GM21576 (cell line): ENCODE measurements at regions not wholly inside any gene's neighbourhood (a gene's known extent, or its start where the extent isn't known, plus 50 kb on each side); places are given as distances from the start of the nearest gene placed in this dataset.
"Not testable (repeated sequence)": the region's sequence is repeated elsewhere in the genome, so short reads cannot be mapped to it uniquely, and the experiment has no call there.

Experiments used
- ATAC-seq: cut with Tn5 transposase; IDR thresholded peaks from one replicate; pipeline ENCODE4 v1.9.1; 2021; ENCODE audit warnings: mild to moderate bottlenecking, moderate library complexity; ENCODE audit not compliant: unreplicated experiment

DNA sequence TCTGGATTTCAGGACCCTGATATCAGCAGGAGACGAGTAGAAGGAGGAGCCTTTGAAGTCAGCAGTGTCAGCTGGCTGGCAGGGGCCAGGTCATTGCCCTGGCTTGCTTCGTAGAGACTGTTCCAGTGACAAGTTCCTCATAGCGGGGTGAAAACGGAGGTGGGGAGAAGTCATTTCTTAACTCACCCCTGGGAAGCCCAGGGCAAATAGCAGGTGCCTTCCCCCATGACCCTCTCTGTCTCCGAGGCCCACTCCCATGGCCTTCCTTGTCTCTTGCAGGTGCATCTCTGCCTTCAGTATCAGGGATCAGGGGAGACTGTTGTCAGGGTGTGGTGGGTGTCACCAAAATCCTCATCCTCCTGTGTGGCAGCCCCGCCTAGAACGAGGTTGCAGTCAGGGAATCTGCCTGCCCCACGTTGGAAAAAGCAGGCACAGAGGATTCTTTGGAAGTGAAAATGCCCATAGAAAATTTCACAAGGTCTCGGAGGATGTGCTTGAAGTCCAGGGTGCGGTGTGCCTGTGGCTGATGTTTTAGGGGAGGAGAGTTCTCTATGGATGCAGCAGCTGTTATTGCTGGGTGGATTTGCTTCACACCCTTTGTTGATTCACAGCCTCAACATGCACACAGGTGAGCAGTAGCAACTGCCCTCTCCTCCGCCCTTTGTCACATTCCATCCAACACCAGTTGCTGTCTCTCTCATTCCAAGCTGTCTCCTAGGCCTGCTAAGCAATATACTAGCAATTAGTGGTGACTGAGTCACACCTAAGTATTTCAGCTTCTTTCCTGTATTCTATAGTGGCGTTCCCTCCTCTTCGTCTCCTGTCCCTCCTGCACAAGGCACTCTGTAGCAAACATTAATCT lies 142.6 kb upstream of the FHL2 start:
- ATAC-seq: no peak

GRCh38 chr2:105540642-105541041 lies 141.8 kb upstream of the FHL2 start:
- ATAC-seq: no peak

- no peak for ATAC-seq
These were observed 140.5 kb upstream of the FHL2 start for GRCh38 chr2:105539331-105539730.

DNA sequence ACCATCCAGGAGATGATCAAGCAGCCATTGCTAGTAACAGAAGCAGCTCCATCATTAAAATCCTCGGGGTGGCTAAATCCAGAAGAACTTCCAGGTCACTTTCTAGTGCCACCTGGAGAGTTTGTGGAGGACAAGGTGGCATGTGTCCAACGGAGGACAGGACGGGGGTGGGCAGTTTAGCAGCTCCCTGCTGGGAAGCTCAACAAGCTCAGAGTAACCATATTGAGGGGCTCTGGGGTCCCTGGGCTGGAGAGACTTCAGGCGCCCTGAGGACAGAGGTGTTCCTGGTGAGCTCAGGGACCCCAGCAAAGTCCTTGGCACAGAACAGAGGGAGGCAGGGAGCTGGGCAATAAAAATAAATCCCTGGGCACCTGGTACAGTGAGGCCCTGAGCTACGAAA lies 140.0 kb upstream of the FHL2 start:
- no peak for ATAC-seq

- ATAC-seq: no peak
These were observed 139.1 kb upstream of the FHL2 start for GRCh38 chr2:105537920-105538319.

- no peak for ATAC-seq
These were observed 138.6 kb upstream of the FHL2 start for GRCh38 chr2:105537466-105537865.

DNA sequence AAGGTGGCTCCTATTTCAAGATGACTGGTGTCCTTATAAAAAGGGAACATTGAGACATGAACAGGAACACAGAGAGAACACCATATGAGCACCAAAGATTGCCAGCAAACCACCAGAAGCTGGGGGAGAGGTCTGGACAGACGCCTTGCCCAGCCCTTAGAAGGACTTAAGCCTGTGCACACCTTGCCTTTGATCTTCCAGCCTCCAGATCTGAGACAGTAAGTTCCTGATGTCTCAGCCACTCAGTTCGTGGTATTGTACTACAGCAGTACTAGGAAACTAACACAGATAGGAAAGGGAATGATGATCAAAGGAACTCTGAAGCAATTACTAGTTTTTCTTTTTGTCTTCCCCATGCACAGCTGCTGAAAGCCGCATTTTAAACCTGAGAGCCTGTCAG lies 137.3 kb upstream of the FHL2 start:
- ATAC-seq: no peak

- ATAC-seq: not testable (repeated sequence)
These were observed 130.4 kb upstream of the FHL2 start for GRCh38 chr2:105529258-105529657.

DNA sequence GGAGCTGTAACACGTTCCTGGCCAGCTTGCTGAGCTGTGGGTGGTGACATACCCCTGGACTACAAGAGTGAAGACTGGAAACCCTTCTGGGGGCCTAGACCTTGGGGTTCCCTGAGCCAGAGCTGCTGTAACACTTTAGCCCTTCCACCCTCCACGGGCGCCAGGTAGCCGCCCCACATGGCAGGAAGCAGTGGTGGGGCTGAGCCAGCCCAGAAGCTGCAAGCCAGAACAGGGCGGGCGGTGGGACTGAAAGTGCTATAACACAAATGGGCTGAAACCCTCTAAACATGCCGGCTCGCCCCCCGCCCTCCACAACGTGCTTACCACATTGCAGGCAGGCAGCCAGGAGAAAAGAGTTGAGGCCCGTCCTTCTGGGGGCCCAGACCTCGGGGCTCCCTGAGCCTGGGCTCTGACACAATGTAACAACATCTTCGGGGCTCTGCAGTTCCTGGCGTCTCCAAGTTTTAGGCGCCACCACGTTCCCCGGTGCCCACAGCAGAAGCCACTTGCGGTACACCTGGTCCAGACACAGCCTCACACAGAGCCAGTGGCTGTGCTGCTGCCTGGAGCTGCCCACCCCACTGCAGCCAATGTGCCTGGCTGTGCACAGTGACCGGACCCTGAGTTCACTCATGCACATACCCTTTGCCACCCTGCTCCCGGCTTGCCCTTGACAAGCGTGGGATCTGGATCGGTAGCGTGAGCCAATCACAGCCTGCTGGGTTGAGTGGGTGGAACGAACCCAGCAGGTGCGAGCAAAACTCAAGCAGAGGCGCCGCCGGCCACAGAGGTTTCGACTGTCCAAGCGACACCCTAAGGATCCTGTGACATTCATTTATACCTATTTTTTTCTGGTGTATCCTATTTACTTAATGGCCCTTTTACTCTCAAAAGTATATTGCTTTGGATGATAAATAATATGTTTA lies 127.4 kb upstream of the FHL2 start:
- ATAC-seq: no peak

GRCh38 chr2:105525201-105525600 lies 126.3 kb upstream of the FHL2 start:
- ATAC-seq: no peak

DNA sequence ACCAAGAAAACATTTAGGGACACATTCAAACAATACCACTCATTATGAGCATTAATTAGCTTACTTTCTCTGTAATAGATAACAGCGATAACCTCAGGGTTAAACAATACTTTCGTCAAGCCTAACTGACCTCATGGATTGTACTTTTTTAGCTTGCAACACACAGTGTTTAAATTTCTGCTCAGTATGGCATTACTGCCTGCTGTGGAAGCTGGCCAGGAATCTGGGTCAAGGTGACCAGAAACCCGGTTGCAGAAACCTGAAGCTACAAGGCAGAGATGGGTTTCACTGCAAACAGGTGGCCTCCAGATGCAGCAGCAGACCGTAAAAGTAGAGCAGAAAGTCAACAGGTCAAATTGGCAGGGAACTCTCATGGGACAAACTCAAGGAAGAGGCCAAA lies 123.8 kb upstream of the FHL2 start:
- no peak for ATAC-seq

- ATAC-seq: no peak
These were observed 122.8 kb upstream of the FHL2 start for GRCh38 chr2:105521616-105522015.

DNA sequence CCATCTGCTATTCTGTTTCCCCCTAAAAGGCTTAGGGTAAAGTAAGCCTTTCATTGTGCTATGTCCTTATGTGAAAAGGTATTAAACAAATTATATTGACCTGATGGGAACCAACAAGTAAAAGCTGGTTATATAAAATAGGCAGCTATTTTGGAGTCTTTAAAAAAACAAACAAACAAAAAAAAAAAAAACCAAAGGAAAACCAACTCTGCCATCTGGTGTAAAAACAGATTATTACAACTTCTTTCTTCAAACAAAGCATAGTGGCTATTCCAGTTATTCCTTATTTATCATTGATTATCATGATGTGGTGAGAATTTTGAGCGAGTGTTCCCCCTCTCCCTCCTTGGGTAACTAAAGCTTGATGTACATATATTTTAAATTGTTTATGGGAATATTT lies 122.3 kb upstream of the FHL2 start:
- ATAC-seq: no peak

GRCh38 chr2:105519516-105519915 lies 120.7 kb upstream of the FHL2 start:
- ATAC-seq: no peak

GRCh38 chr2:105518897-105519296 lies 120.0 kb upstream of the FHL2 start:
- no peak for ATAC-seq

GRCh38 chr2:105517814-105518705 lies 119.2 kb upstream of the FHL2 start:
- ATAC-seq: no peak

- no peak for ATAC-seq
These were observed 116.9 kb upstream of the FHL2 start for GRCh38 chr2:105515581-105516415.

- no peak for ATAC-seq
These were observed 115.7 kb upstream of the FHL2 start for GRCh38 chr2:105514576-105514975.

- ATAC-seq: no peak
These were observed 112.1 kb upstream of the FHL2 start for GRCh38 chr2:105510761-105511528.
